NCI-H1092 (cell line): ENCODE measurements at regions not wholly inside any gene's neighbourhood (a gene's known extent, or its start where the extent isn't known, plus 50 kb on each side); places are given as distances from the start of the nearest gene placed in this dataset.

ENCODE experiments used
- DNase-seq: peaks from one replicate; lab custom pipeline; 2025; lab: John Stamatoyannopoulos, UW

DNA sequence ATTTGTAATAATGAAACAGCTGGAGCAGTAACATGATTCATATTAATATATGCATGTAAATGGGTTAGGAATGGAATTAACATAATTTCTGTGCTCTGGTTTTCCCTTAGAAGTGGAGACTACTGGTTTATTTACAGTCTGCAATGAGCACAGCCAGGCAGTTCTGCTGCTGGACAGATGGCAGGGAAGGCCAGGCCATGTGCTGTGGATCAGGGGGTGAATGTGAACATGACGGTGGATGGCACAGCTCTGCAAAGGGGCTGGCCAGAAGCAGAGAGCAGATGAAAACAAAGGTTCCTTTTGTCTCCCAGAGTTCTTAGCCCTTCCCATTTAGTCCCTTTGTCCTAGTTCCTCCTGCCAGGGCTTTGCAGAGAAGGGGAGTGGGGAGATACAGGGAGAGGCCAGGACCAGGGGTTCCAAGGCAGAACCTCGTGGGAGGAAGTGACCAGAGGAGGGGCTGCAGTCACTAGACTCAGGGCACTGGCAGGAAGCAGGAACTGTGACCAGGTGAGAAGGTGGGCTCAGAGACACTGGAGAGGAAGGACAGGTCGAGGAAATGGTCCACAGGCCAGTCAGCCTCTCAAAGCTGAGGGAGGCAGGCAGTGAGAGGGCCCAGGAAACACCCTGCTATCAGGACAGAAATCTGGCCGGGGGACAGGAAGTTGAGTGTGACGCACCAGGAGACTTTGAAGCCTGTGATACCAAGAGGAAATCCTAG, 112.9 kb upstream of the ATP8B1 start:
- peak; percentile 29 for DNase-seq

DNA sequence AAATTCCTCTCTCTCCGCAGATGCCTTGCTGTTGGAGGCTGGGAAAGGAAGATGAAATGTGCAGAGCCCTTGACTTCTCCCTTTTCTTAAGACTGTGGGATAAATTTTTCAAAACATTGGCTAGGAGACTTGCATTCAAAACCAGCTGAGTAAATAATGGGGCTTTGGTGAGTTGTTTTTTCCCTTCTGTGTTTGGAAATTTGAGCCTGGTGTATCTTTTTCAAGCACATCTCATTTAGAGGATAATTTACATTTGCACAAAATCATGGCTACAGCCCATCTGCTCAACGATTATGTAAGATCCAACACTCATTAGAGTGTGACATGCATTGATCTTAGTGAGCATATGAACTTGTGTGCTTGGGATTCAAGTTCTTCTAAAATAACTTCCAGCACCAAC, 112.1 kb upstream of the ATP8B1 start:
- peak; percentile 65 for DNase-seq

DNA sequence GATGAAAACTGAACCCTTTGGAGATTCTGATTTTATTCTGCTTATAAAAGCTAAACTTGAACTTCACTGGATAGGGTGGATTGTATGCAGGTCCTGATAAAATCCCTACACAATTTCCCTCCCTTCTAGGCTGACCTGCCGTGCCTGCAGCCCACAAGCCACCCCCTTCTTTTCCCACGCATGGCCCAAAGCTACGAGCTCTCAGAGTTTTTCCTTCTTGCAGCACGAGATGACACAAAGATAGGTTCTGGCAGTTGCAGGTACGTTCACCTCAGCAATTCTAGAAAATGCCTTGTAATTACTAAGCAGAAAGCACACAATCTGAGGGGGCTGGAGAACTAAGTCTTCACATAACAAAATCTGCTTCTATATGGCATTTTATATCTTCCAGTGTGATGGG, 110.6 kb upstream of the ATP8B1 start:
- no peak for DNase-seq

- DNase-seq = no peak
These were observed 107.7 kb upstream of the ATP8B1 start for GRCh38 chr18:57910817-57911216.

DNA sequence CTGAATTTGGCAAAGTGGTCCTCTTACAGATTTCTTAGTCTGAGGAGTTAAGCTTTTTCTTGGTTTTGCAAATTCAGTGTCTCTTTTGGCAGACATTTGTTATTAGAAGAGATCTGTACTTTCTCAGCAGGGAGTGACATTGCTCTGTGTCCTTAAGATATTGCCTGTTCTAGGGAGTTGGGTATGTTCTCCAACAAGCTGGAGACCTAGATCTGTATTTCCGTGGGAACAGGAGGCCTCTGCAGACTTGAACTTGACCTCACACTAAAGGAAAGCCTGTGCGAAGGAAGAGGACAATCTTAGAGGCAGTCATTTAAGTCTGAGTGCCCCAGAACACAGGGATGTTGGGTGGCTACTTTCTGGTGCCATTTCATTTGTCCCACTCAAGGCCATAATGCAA, 107.0 kb upstream of the ATP8B1 start:
- DNase-seq = no peak

DNA sequence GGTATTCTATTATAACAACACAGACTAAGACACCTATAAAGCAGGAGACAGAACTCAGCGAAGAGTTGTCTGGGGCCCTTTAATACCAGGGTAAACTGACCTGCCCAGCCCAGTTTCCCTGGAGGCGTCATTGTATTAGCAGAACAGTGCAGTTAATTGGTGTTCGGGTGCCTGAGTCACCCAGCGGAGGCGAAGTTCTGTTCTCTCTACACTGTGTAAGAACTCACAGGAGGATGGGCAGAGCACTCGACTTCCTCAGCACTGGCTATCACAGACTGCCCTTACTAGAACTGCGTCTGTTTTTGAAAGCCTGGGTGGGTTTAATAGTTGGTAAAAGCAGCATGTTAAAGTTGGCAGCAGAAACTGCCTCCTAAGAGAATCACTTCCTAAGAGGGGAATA, 106.5 kb upstream of the ATP8B1 start:
- no peak for DNase-seq

DNA sequence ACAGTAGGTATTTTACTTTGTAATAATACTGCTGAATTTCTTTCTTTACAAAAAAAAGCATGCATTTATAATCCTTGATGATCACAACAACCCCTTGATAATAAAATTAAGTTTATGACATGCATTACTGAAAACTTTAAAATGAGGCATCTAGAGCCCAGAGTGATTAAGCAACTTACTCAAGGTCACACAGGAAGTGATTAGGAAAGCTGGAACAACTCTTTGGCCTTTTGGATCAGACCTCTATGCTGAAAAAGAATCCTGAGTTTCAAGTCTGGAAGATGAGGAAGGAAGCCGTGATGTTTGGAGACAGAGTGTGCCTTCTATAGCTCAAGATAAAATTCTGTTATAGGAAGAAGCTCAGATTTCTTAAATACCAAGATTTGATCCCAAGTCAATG, 105.0 kb upstream of the ATP8B1 start:
- no peak for DNase-seq

DNA sequence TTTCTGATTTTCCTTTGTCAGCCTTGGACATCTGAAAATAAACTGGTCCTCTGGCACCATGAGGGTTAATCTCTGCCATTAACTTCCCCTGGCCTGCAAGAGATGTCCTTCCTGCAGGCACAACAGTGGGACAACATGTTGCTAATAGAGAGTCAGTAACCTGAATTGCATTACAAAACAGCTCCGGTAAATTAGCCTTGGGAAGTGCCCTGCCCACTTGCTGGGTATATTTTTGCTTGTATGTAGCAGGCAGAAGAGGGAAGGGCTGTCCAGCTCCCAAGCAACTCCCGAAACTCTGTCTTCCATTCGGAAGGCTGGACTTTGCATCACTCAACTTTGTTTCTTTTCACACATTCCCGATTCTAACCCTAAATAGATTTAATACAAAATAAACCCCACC, 104.4 kb upstream of the ATP8B1 start:
- no peak for DNase-seq

DNA sequence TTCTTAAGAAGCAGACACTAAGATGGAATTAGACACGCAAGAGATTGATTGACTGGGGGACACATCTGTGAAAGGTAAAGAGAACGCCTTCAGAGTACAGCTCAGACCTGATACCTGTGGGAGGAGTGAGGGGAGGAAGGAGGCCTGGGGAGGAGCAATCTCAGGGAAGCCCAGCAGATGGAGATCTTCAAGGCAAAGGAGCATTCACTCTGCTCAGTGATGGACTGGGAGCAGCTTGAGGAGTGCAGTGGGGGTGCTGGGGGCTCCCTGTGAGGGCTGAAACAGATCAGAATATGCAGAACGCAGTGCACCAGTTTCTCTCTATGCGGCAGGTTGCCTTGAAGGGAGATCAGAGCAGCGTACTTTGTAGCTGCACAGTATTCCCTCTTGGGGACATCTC, 103.7 kb upstream of the ATP8B1 start:
- no peak for DNase-seq

- no peak for DNase-seq
These were observed 101.4 kb upstream of the ATP8B1 start for GRCh38 chr18:57904535-57904934.

DNA sequence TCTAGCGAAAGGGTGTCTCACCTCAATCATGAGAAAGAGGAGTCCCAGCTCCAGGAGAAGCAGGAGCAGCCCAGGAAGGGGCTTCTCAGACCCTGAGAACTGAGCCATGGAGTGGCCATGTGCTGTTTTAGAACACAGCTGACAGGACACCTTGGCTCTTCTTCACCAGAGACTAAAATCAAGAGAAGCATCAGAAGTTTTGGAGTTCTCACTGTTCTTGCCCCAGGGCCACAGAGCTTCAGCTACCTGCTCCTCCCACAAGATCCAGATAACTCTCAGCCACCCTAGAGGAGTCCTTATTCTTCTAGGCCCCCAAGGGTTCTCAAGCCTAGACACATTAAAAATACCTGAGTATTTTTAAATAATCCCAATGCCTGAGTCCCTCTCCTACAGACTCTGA, 99.6 kb upstream of the ATP8B1 start:
- no peak for DNase-seq

DNA sequence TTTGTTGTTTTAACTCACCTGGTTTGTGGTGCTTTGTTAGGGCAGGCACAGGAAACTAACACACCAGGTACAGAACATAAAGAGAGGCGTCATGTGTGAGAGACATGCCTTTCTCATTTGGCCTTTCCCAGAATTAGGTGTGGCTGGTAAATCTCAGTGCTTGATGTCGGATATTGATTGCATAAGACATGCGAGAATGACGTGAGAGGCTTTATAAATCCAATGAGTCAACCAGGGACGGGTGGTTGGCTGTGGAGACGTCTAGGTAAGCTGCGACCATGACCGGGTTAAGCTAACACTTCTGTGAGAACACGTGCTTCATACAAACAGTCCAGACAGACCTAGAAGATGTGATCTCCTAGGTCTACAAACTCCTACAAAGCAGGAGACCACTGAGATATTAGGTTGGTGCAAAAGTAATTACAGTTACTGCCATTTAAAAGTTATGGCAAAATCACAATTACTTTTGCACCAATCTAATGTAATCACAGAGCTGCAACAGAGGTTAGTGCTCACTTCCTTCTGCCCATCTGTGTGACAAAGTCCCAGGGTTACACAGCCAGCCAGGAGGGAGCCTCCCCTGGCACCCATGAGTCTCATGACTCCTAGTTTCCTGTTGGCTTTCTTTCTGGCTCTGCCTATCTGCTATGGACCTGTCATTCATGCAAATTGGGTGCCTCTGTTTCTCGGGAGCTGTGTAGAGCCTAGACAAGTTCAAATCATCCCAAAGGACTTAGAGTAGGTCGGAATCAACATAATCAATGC, 98.9 kb upstream of the ATP8B1 start:
- DNase-seq = no peak

DNA sequence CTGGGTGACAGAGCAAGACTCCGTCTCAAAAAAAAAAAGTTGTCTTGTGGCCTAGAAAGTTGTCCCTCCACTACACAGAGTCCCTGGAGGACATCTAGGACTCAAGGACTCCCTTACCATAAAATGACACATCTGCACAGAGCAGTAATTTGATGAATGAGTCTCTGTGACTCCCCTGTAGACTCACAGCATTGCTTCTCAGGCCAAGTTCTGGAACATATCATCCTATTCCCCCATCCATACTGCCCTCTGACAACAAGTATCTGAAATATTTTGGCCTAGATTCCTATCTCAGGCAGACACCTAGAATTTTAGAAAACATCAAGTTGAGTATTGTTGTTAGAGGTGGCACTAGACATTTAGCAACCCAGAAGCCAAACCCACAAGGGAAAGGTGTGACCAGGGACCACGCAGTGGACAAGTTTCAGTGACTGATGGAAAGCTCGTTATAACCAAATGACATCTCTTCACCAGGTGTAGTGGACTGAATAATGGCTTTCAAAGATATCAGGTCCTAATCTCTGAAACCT, 97.9 kb upstream of the ATP8B1 start:
- DNase-seq = no peak

GRCh38 chr18:57898506-57899124, 95.5 kb upstream of the ATP8B1 start:
- no peak for DNase-seq

DNA sequence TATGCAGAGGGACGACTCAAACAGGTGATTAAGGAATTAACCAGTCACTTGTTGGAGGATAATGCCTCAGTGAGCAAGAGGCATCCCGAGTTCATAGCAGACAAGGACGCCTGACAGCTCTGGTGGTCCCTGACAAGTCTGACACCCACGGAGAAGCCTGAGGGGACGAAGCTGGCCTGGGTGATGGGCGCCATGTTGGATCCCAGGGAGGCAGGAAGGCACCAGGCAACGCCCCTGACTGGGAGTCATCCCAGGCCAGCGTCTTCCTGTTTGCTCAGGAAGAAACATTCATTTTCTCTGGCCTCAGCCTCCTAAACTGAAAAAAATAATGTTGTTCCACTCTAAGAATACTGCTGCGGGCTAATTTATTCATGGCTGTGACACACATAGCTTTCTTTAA, 92.1 kb upstream of the ATP8B1 start:
- no peak for DNase-seq

DNA sequence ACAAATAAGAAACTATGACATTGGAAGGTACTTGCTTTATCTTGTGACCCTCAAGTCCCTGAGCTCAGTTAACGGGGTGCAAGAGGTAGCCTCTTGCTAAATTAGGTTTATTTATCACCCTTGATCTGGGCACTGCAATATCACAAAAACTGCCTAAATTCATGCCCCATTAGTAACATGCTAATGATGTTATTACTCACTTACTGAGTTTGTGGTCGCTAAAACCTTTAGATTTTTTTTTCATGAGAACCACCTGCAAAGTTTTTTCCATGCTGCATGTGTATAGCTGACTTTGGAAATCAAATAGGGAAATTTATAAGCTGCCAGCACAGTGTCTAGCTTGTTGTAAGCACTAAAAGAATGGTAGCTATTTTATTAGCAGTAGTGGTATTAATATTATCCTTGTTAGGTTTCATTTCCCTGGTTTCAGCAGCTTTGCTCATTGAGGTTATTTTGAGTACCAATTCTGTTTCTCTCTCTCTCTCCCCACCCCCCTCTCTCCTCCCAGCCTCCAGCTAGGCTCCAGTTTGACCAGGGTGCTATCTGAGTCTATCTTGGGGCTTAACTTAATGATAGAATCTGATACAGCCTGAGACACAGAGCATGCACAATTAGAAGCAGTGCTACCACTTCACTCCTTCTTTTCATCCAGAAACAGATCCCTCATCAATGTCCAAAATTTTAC, 88.7 kb upstream of the ATP8B1 start:
- no peak for DNase-seq

- DNase-seq = no peak
These were observed 87.2 kb upstream of the ATP8B1 start for GRCh38 chr18:57890266-57890665.

- DNase-seq = no peak
These were observed 86.7 kb upstream of the ATP8B1 start for GRCh38 chr18:57889841-57890240.

- no peak for DNase-seq
These were observed 84.6 kb upstream of the ATP8B1 start for GRCh38 chr18:57887543-57888383.

DNA sequence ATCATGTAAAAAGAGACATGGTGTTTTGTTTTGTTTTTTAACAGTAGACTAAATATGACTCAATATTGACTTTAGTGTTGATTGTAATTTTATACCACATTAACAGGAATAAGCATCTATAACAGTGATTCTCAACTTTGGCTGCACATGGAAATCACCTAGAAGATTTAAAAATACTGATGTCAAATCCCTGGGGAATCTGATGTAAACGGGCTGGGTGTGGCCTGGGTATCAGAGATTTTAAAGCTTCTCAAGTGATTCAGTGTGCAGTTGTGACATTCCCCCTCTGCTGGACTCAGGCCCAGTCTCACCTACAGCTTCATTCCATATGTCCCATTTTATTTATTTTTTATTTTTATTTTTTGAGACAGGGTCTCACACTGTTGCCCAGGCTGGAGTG, 82.8 kb upstream of the ATP8B1 start:
- DNase-seq = no peak

DNA sequence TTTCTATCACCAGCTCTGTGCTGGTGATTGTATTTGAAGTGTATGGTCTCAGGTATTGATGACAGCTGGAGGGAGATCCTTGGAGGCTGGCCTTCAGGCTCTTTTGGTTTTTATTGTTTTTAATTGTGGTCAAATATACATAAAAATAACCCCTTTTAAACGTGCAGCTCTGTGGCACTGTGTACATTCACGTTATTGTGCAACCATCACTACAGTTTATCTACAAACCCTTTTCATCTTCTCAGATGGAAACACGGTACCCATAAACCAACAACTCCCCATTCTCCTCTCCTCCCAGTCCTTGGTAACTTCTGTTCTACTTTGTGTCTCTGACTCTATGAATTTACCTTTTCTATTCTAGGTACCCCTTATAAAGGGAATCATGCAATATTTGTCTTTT, 79.3 kb upstream of the ATP8B1 start:
- DNase-seq = no peak
